ENCODE measurements at regions not wholly inside any gene's neighbourhood (a gene's known extent, or its start where the extent isn't known, plus 50 kb on each side); places are given as distances from the start of the nearest gene placed in this dataset.
"Not testable (repeated sequence)": the region's sequence is repeated elsewhere in the genome, so short reads cannot be mapped to it uniquely, and the experiment has no call there.

DNA sequence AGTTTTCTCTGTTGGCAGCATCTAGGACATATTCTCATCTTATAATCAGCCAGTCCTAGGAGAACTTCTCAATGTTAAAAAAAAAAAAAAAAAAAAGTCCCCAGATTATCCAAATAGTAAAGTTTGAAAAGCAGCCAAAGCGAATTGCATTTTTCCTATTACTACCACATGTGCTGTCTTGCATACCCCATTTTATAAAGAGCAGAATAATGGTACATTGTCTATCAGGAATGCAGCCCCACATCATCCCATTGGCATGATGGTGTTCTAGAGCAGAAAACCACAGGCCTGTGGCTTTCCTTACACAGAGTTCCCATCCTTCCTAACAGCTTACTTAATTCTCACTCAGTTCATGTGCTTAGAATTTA lies 381.6 kb downstream of the TMEM38B start:
- no peak overlapping the region for H3K27ac ChIP-seq (ENCODE audit: low read depth, low read length)
- H3K4me3 ChIP-seq (ENCODE audit: low read depth, low read length), result no peak overlapping the region
- no peaks in the 10 kb centered on the region for H3K27me3 ChIP-seq (ENCODE audit: control insufficient read depth, insufficient read depth, low read length)
- H3K9ac ChIP-seq (ENCODE audit: low read length), result no peak overlapping the region
- H3K9me3 ChIP-seq (ENCODE audit: control insufficient read depth, insufficient read depth, low read depth, low read length), result no peaks in the 10 kb centered on the region
- H3K4me1 ChIP-seq (ENCODE audit: control insufficient read depth, insufficient read depth, low read length), result no peaks in the 10 kb centered on the region
- H3K36me3 ChIP-seq (ENCODE audit: control insufficient read depth, insufficient read depth, low read length), result no peaks in the 10 kb centered on the region

DNA sequence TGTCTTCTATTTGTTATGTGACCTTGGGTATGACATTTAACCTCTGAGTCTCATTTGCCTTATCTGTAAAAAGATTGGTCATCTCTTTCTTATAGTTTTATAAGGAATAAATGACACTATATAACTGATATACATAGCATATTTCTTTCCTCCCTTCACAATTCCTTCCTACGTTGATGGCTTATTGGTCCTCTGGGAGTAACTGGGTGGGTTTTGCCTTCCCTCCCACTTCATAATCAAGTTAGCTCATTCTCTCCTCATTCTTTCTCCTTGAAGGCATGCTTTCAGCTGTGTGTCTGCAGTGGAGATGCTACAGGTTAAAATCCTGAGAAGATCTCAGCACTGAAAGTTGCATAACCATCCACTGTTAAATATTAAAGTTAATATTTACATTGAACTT lies 382.4 kb downstream of the TMEM38B start:
- Histone ChIP-seq H3K27ac (ENCODE audit: low read depth, low read length) (no peak overlapping the region), H3K9ac (ENCODE audit: low read length) (no peak overlapping the region), H3K36me3 (ENCODE audit: control insufficient read depth, insufficient read depth, low read length) (no peaks in the 10 kb centered on the region), H3K4me3 (ENCODE audit: low read depth, low read length) (no peak overlapping the region), H3K4me1 (ENCODE audit: control insufficient read depth, insufficient read depth, low read length) (no peaks in the 10 kb centered on the region), H3K27me3 (ENCODE audit: control insufficient read depth, insufficient read depth, low read length) (no peaks in the 10 kb centered on the region), H3K9me3 (ENCODE audit: control insufficient read depth, insufficient read depth, low read depth, low read length) (no peaks in the 10 kb centered on the region)

DNA sequence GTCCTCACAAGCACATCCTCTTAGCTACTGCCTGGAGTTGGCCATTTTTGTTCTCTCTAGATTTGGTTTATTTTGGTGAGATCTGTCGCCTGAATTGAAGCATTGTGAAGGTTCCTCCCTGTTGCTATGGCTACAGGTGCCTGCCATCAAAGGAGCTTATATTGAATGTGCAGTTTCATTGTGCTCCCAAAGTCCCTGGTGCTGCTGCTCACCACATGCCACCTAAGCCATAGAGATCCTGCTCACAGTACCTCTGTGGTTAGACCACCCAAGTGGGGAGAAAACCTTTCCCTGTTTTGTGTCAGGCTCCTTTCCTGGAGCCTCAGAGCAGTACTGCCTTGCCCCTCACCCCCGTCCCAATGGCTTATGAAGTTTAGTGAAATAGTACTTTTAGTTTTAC lies 383.4 kb downstream of the TMEM38B start:
- H3K36me3 ChIP-seq (ENCODE audit: control insufficient read depth, insufficient read depth, low read length), result no peaks in the 10 kb centered on the region
- H3K9ac ChIP-seq (ENCODE audit: low read length), result no peak overlapping the region
- H3K27me3 ChIP-seq (ENCODE audit: control insufficient read depth, insufficient read depth, low read length), result no peaks in the 10 kb centered on the region
- no peak overlapping the region for H3K4me3 ChIP-seq (ENCODE audit: low read depth, low read length)
- H3K4me1 ChIP-seq (ENCODE audit: control insufficient read depth, insufficient read depth, low read length), result no peaks in the 10 kb centered on the region
- H3K27ac ChIP-seq (ENCODE audit: low read depth, low read length), result no peak overlapping the region
- H3K9me3 ChIP-seq (ENCODE audit: control insufficient read depth, insufficient read depth, low read depth, low read length), result no peaks in the 10 kb centered on the region

DNA sequence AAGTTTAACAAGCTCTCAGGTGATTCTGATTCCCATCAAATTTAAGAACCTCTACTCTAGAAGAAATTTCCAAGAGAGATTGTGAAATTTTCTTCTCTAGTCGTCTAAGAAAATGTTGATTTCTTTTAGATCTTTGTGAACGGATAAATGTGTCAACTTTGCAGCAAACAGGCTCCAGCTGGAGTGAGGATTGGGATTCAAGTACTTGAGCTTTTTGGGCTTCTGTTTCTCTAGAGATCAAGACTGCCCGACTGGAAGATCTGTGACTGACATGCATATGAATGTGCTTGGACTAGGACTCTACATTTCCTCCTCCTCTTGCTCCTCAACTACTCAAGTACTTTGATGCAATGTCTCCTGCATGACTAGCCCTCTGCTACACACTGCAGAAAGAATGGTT lies 388.3 kb downstream of the TMEM38B start:
- Histone ChIP-seq H3K4me1 (ENCODE audit: control insufficient read depth, insufficient read depth, low read length) (no peaks in the 10 kb centered on the region), H3K9ac (ENCODE audit: low read length) (no peak overlapping the region), H3K36me3 (ENCODE audit: control insufficient read depth, insufficient read depth, low read length) (no peaks in the 10 kb centered on the region), H3K9me3 (ENCODE audit: control insufficient read depth, insufficient read depth, low read depth, low read length) (no peaks in the 10 kb centered on the region), H3K27ac (ENCODE audit: low read depth, low read length) (no peak overlapping the region), H3K27me3 (ENCODE audit: control insufficient read depth, insufficient read depth, low read length) (no peaks in the 10 kb centered on the region), H3K4me3 (ENCODE audit: low read depth, low read length) (no peak overlapping the region)

DNA sequence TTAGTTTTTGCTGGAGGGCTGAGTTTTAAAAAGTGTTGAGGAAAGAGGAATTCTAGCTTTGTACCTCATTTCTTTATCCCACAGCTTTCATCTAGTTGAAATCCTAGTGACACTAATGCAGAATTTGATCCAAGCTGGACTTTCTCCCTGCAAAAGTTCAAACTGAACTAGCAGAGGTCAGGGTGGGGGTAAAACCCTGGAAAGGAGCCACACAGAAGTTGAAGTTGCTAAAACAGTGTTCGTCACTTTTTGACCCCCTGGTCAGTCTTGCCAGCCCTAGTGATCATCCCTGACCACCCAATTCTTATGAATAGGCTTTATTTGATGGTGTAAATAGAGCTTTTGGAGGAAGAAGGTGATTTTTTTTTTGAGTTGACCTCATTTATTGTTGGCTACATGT lies 390.4 kb downstream of the TMEM38B start:
- H3K9me3 ChIP-seq (ENCODE audit: control insufficient read depth, insufficient read depth, low read depth, low read length), result no peaks in the 10 kb centered on the region
- no peak overlapping the region for H3K4me3 ChIP-seq (ENCODE audit: low read depth, low read length)
- no peak overlapping the region for H3K9ac ChIP-seq (ENCODE audit: low read length)
- no peak overlapping the region for H3K27ac ChIP-seq (ENCODE audit: low read depth, low read length)
- H3K27me3 ChIP-seq (ENCODE audit: control insufficient read depth, insufficient read depth, low read length), result no peaks in the 10 kb centered on the region
- H3K36me3 ChIP-seq (ENCODE audit: control insufficient read depth, insufficient read depth, low read length), result no peaks in the 10 kb centered on the region
- no peaks in the 10 kb centered on the region for H3K4me1 ChIP-seq (ENCODE audit: control insufficient read depth, insufficient read depth, low read length)

DNA sequence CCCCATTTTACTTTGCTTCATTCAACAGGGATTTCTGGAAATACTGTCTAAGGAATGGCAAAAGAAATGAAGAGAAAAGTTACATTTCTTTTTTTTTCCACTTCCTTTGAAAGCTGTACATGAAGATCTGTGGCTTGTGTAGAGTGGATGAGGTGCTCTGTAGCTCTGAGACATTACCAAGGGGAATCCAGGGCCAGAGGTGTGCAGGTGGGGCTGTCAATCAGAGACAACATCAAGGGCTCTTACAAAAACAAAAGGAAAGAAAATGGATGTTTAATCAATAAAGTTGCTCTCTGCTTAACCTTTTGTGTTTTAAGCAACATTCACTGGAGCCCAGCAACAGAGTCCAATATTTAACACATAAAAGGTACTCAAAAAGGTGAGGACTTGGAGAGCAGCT lies 391.1 kb downstream of the TMEM38B start:
- Histone ChIP-seq H3K27me3 (ENCODE audit: control insufficient read depth, insufficient read depth, low read length) (no peaks in the 10 kb centered on the region), H3K4me3 (ENCODE audit: low read depth, low read length) (no peak overlapping the region), H3K9ac (ENCODE audit: low read length) (no peak overlapping the region), H3K9me3 (ENCODE audit: control insufficient read depth, insufficient read depth, low read depth, low read length) (no peaks in the 10 kb centered on the region), H3K36me3 (ENCODE audit: control insufficient read depth, insufficient read depth, low read length) (no peaks in the 10 kb centered on the region), H3K4me1 (ENCODE audit: control insufficient read depth, insufficient read depth, low read length) (no peaks in the 10 kb centered on the region), H3K27ac (ENCODE audit: low read depth, low read length) (no peak overlapping the region)

DNA sequence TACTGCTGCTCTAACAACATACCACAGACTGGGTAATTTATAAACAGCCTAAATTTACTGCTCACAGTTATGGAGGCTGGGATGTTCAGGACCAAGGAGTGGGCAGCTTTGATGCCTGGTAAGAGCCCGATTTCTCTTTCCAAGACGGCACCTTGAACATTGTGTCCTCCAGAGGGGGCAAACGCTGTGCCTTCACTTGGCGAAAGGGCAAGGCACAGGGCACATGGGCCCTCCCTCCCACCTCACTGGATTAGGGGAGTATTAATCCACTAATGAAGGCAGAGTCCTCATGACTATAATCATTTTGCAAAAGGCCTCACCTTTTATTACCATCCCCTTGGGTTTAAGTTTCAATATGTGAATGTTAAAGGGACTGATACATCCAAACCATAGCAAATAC lies 397.7 kb downstream of the TMEM38B start:
- Histone ChIP-seq H3K9ac (ENCODE audit: low read length) (no peak overlapping the region), H3K27ac (ENCODE audit: low read depth, low read length) (no peak overlapping the region), H3K9me3 (ENCODE audit: control insufficient read depth, insufficient read depth, low read depth, low read length) (no peaks in the 10 kb centered on the region), H3K36me3 (ENCODE audit: control insufficient read depth, insufficient read depth, low read length) (no peaks in the 10 kb centered on the region), H3K4me1 (ENCODE audit: control insufficient read depth, insufficient read depth, low read length) (no peaks in the 10 kb centered on the region), H3K4me3 (ENCODE audit: low read depth, low read length) (no peak overlapping the region), H3K27me3 (ENCODE audit: control insufficient read depth, insufficient read depth, low read length) (no peaks in the 10 kb centered on the region)

DNA sequence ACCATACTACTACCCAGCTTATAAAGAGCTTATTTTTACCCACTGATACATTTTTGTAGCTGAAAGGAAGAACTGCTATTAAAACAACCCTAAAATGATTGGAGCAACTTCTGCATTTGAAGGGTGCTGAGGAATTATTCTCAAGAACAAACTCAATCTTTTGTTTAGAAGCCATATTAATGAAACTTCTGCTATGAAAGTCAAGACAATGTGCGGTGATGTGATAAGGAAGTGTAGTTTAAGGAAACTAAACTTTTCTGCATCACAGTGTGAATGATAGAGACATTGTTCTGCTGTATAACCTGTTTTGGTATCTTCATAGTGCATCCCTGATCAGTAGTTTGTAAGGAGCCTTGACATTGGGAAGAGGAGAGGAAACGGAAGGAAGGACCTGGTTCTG lies 408.5 kb downstream of the TMEM38B start:
- no peak overlapping the region for H3K9ac ChIP-seq (ENCODE audit: low read length)
- H3K9me3 ChIP-seq (ENCODE audit: control insufficient read depth, insufficient read depth, low read depth, low read length), result no peaks in the 10 kb centered on the region
- no peaks in the 10 kb centered on the region for H3K27me3 ChIP-seq (ENCODE audit: control insufficient read depth, insufficient read depth, low read length)
- H3K4me3 ChIP-seq (ENCODE audit: low read depth, low read length), result no peak overlapping the region
- H3K36me3 ChIP-seq (ENCODE audit: control insufficient read depth, insufficient read depth, low read length), result no peaks in the 10 kb centered on the region
- H3K4me1 ChIP-seq (ENCODE audit: control insufficient read depth, insufficient read depth, low read length), result no peaks in the 10 kb centered on the region
- no peak overlapping the region for H3K27ac ChIP-seq (ENCODE audit: low read depth, low read length)

DNA sequence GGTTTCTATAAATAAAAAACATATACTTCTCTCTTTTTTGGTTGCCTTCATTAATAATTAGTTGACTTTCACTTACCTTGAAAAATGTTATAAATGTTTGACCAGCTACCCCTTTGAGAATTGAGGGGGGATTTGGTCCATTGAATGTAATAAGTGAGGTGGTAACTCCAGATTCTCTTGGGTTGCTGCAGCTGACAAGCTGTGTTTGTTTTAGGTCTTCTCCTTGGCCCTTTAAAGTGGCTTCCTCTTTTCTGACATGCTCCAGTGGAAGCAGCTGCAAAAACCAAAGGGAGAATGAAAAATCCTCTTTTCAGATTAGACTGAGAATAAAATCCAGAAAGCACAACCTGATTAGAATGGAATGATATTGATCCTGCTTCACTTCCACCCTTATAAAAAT lies 410.5 kb downstream of the TMEM38B start:
- Histone ChIP-seq H3K36me3 (ENCODE audit: control insufficient read depth, insufficient read depth, low read length) (no peaks in the 10 kb centered on the region), H3K4me1 (ENCODE audit: control insufficient read depth, insufficient read depth, low read length) (no peaks in the 10 kb centered on the region), H3K9ac (ENCODE audit: low read length) (no peak overlapping the region), H3K27ac (ENCODE audit: low read depth, low read length) (no peak overlapping the region), H3K27me3 (ENCODE audit: control insufficient read depth, insufficient read depth, low read length) (no peaks in the 10 kb centered on the region), H3K4me3 (ENCODE audit: low read depth, low read length) (no peak overlapping the region), H3K9me3 (ENCODE audit: control insufficient read depth, insufficient read depth, low read depth, low read length) (no peaks in the 10 kb centered on the region)

DNA sequence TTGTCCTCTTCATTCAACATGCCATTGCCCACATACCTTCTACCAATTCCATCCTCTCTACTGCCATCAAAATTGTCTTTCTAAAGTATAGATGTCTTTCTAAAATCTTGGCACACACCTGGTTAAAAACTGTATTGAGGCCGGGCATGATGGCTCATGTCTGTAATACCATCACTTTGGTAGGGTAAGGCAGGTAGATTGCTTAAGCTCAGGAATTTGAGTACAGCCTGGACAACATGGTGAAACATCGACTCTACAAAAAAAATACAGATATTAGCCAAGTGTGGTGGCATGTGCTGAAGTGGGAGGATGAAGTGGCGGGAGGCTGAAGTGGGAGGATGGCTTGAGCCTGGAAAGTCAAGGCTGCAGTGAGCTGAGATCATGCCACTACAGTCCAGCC lies 412.1 kb downstream of the TMEM38B start:
- no peaks in the 10 kb centered on the region for H3K27me3 ChIP-seq (ENCODE audit: control insufficient read depth, insufficient read depth, low read length)
- H3K27ac ChIP-seq (ENCODE audit: low read depth, low read length), result no peak overlapping the region
- no peak overlapping the region for H3K4me3 ChIP-seq (ENCODE audit: low read depth, low read length)
- no peaks in the 10 kb centered on the region for H3K9me3 ChIP-seq (ENCODE audit: control insufficient read depth, insufficient read depth, low read depth, low read length)
- no peaks in the 10 kb centered on the region for H3K36me3 ChIP-seq (ENCODE audit: control insufficient read depth, insufficient read depth, low read length)
- H3K4me1 ChIP-seq (ENCODE audit: control insufficient read depth, insufficient read depth, low read length), result 0 out of 2 replicates have a peak, but pooled peaks cover 3% of the 10 kb centered on the region
- H3K9ac ChIP-seq (ENCODE audit: low read length), result no peak overlapping the region

DNA sequence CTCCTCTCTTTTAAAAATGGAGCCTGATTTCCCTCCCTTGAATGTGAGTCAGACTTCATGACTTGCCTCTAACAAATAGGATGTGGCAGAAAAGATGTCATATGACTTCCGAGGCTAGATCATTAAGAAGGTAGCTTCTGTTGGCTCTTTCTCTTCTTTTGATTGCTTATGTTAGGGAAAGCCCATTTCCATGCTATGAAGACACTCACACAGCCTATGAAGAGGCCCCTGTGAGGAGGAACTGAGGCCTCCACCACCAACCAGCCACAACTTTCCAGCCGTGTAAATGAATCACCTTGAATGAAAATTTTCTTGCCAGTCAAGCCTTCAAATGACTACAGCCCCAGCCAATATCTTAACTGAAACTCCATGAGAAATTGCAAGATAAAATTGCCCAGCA lies 413.4 kb downstream of the TMEM38B start:
- no peak overlapping the region for H3K27ac ChIP-seq (ENCODE audit: low read depth, low read length)
- H3K4me3 ChIP-seq (ENCODE audit: low read depth, low read length), result no peak overlapping the region
- no peak overlapping the region for H3K9ac ChIP-seq (ENCODE audit: low read length)
- no peaks in the 10 kb centered on the region for H3K27me3 ChIP-seq (ENCODE audit: control insufficient read depth, insufficient read depth, low read length)
- no peaks in the 10 kb centered on the region for H3K36me3 ChIP-seq (ENCODE audit: control insufficient read depth, insufficient read depth, low read length)
- H3K4me1 ChIP-seq (ENCODE audit: control insufficient read depth, insufficient read depth, low read length), result 0 out of 2 replicates have a peak, but pooled peaks cover 3% of the 10 kb centered on the region
- no peaks in the 10 kb centered on the region for H3K9me3 ChIP-seq (ENCODE audit: control insufficient read depth, insufficient read depth, low read depth, low read length)

DNA sequence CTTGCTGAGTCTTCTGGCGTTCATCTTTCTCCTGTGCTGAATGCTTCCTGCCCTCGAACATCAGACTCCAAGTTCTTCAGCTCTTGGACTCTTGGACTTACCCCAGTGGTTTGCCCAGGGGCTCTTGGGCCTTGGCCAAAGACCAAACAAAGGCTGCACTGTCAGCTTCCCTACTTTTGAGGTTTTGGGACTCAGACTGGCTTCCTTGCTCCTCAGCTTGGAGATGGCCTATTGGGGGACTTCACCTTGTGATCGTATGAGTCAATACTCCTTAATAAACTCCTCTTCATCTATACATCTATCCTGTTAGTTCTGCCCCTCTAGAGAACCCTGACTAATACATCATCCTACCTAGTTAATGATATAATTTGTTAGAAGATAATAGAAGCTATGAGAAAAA lies 415.4 kb downstream of the TMEM38B start:
- H3K27ac ChIP-seq (ENCODE audit: low read depth, low read length); H3K27me3 ChIP-seq (ENCODE audit: control insufficient read depth, insufficient read depth, low read length); H3K4me1 ChIP-seq (ENCODE audit: control insufficient read depth, insufficient read depth, low read length); H3K36me3 ChIP-seq (ENCODE audit: control insufficient read depth, insufficient read depth, low read length); H3K4me3 ChIP-seq (ENCODE audit: low read depth, low read length); H3K9me3 ChIP-seq (ENCODE audit: control insufficient read depth, insufficient read depth, low read depth, low read length); H3K9ac ChIP-seq (ENCODE audit: low read length): not testable (repeated sequence)
